Activated CD8-positive, alpha-beta memory T cell treated with anti-CD3 and anti-CD28 coated beads for 1 hour (primary cell): ENCODE measurements at regions not wholly inside any gene's neighbourhood (a gene's known extent, or its start where the extent isn't known, plus 50 kb on each side); places are given as distances from the start of the nearest gene placed in this dataset.
"Not testable (repeated sequence)": the region's sequence is repeated elsewhere in the genome, so short reads cannot be mapped to it uniquely, and the experiment has no call there.

ENCODE experiments used
- DNase-seq, 2 donors: peaks; one replicate each; pipeline ENCODE4 v3.0.0-alpha.2; 2020; ENCODE audit warnings: low read depth in 1 of 2; ENCODE audit errors: extremely low read depth in 1 of 2

- no peak for DNase-seq
Observed at GRCh38 chr11:27244900-27245299, 118.1 kb downstream of the CCDC34 start.

GRCh38 chr11:27242591-27242990, 120.4 kb downstream of the CCDC34 start:
- no peak for DNase-seq

GRCh38 chr11:27241311-27242122, 121.5 kb downstream of the CCDC34 start:
- DNase-seq: no peak

- no peak for DNase-seq
Observed at GRCh38 chr11:27239305-27239942, 123.6 kb downstream of the CCDC34 start.

GRCh38 chr11:27238811-27239210, 124.2 kb downstream of the CCDC34 start:
- no peak for DNase-seq

- no peak for DNase-seq
Observed at GRCh38 chr11:27237643-27238042, 125.4 kb downstream of the CCDC34 start.

GRCh38 chr11:27234961-27235360, 128.1 kb downstream of the CCDC34 start:
- no peak for DNase-seq

GRCh38 chr11:27234043-27234668, 128.9 kb downstream of the CCDC34 start:
- no peak for DNase-seq

- DNase-seq: no peak
Observed at GRCh38 chr11:27233654-27234042, 129.4 kb downstream of the CCDC34 start.

GRCh38 chr11:27231530-27231929, 131.5 kb downstream of the CCDC34 start:
- no peak for DNase-seq

- no peak for DNase-seq
Observed at GRCh38 chr11:27230192-27230572, 132.8 kb downstream of the CCDC34 start.

GRCh38 chr11:27229511-27230191, 133.4 kb downstream of the CCDC34 start:
- DNase-seq: no peak

GRCh38 chr11:27228906-27229290, 134.1 kb downstream of the CCDC34 start:
- DNase-seq: no peak

GRCh38 chr11:27228232-27228905, 134.6 kb downstream of the CCDC34 start:
- DNase-seq: no peak

- no peak for DNase-seq
Observed at GRCh38 chr11:27227736-27228135, 135.3 kb downstream of the CCDC34 start.

GRCh38 chr11:27219487-27220039, 143.5 kb downstream of the CCDC34 start:
- not testable (repeated sequence) for DNase-seq

GRCh38 chr11:27218421-27219038, 144.5 kb downstream of the CCDC34 start:
- no peak for DNase-seq

- DNase-seq: no peak
Observed at GRCh38 chr11:27217948-27218420, 145.0 kb downstream of the CCDC34 start.

- no peak for DNase-seq
Observed at GRCh38 chr11:27217496-27217895, 145.5 kb downstream of the CCDC34 start.
